Endothelial cell of umbilical vein (primary cell): ENCODE measurements at regions not wholly inside any gene's neighbourhood (a gene's known extent, or its start where the extent isn't known, plus 50 kb on each side); places are given as distances from the start of the nearest gene placed in this dataset.

Source experiments
- BruUV-seq: library from RNA; stranded (reverse); fragments of 400-500 nt; replicated peaks from 2 replicates; lab custom pipeline; 2021; lab: Mats Ljungman, UMichigan
- CTCF ChIA-PET: fragments of 300-600, 350-600 bp; sonication (Branson Sonifier 250); formaldehyde crosslinking; loops from one replicate; lab custom pipeline; 2021; ENCODE audit warnings: antibody characterized with exemption, inconsistent platforms; lab: Charles Lee
- POLR2A ChIA-PET: fragments of 300-600, 350-600 bp; sonication (Branson Sonifier 250); formaldehyde crosslinking; loops from one replicate; lab custom pipeline; 2021; ENCODE audit warnings: antibody characterized with exemption, inconsistent platforms; lab: Charles Lee
- DNase-seq: peaks from one replicate; pipeline ENCODE4 v3.0.0-alpha.2; 2011; ENCODE audit warnings: low read depth, low spot score
- FAIRE-seq: peaks from 2 replicates; lab custom pipeline; 2011; peaks lifted over from hg19 to GRCh38; lab: Jason Lieb, UNC
- H2AFZ ChIP-seq: 2 replicates; pipeline ENCODE4 v1.6.0; 2012; ENCODE audit warnings: low read depth, low read length, control low read depth, inconsistent platforms
- H3K27ac ChIP-seq: 2 replicates; pipeline ENCODE4 v1.5.1; 2011; ENCODE audit warnings: low read depth, mild to moderate bottlenecking, control low read depth, low read length, moderate library complexity; ENCODE audit not compliant: insufficient read depth
- H3K27me3 ChIP-seq, 2 experiments: 2 replicates each; pipeline versions ENCODE4 v1.6.0 to v1.6.1; 2011; ENCODE audit warnings: low read length in 2 of 2, mixed read lengths in 1 of 2; ENCODE audit not compliant: control insufficient read depth in 2 of 2, insufficient read depth in 2 of 2
- H3K36me3 ChIP-seq, 2 experiments: 2 replicates in 1 of 2; 3 replicates in 1 of 2; pipeline ENCODE4 v1.5.1; 2011; ENCODE audit warnings: low read length in 2 of 2, mild to moderate bottlenecking in 1 of 2, moderate library complexity in 1 of 2; ENCODE audit not compliant: control insufficient read depth in 2 of 2, insufficient read depth in 2 of 2; ENCODE audit errors: extremely low read depth in 1 of 2
- H3K4me1 ChIP-seq: 3 replicates; pipeline ENCODE4 v1.5.1; 2011; ENCODE audit warnings: mild to moderate bottlenecking, low read length; ENCODE audit not compliant: control insufficient read depth, insufficient read depth; ENCODE audit errors: extremely low read depth
- H3K4me2 ChIP-seq: 2 replicates; pipeline ENCODE4 v1.6.1; 2011; ENCODE audit warnings: low read length, control low read depth, mixed read lengths; ENCODE audit not compliant: insufficient read depth
- H3K4me3 ChIP-seq, 3 experiments: fragments of 200-600 bp in 1 of 3; sonication (generic), shearing (Covaris generic) in 1 of 3; replicated peaks in 1 of 3; 2 replicates each; pipeline ENCODE4 v1.5.1; 2011 to 2016; ENCODE audit warnings: control low read depth in 3 of 3, low read length in 3 of 3, mild to moderate bottlenecking in 2 of 3, inconsistent platforms in 1 of 3, low read depth in 1 of 3, moderate library complexity in 1 of 3; ENCODE audit not compliant: insufficient read depth in 1 of 3
- H3K79me2 ChIP-seq: 2 replicates; pipeline ENCODE4 v1.6.0; 2012; ENCODE audit warnings: low read length, inconsistent platforms; ENCODE audit not compliant: control insufficient read depth, insufficient read depth
- H3K9ac ChIP-seq: replicated peaks from 2 replicates; pipeline ENCODE3; 2011; ENCODE audit warnings: low read length, control low read depth; ENCODE audit not compliant: insufficient read depth; ENCODE audit errors: extremely low read depth
- H3K9me1 ChIP-seq: replicated peaks from 3 replicates; pipeline ENCODE4 v1.6.0; 2011; ENCODE audit warnings: mild to moderate bottlenecking, low read length; ENCODE audit not compliant: control insufficient read depth, insufficient read depth; ENCODE audit errors: extremely low read depth
- H3K9me3 ChIP-seq: replicated peaks from 2 replicates; pipeline ENCODE4 v1.5.1; 2012; ENCODE audit warnings: low read length, inconsistent platforms; ENCODE audit not compliant: control insufficient read depth, insufficient read depth
- H4K20me1 ChIP-seq: replicated peaks from 2 replicates; pipeline ENCODE3; 2011; ENCODE audit warnings: mild to moderate bottlenecking, low read length; ENCODE audit not compliant: control insufficient read depth, insufficient read depth; ENCODE audit errors: extremely low read depth
- CTCF ChIP-seq, 2 donors: IDR thresholded peaks; 1 replicate in 1 of 2; 2 replicates in 1 of 2; pipeline ENCODE4 v1.5.1; 2011; ENCODE audit warnings: low read length in 2 of 2, mild to moderate bottlenecking in 2 of 2, moderate library complexity in 2 of 2, control low read depth in 1 of 2, inconsistent platforms in 1 of 2, low read depth in 1 of 2; ENCODE audit not compliant: insufficient read depth in 1 of 2; ENCODE audit errors: extremely low read depth in 1 of 2
- EZH2 ChIP-seq: IDR thresholded peaks from 2 replicates; pipeline ENCODE4 v1.6.1; 2012; ENCODE audit warnings: borderline replicate concordance, low read depth, mild to moderate bottlenecking, moderate library complexity, low read length, inconsistent platforms; ENCODE audit not compliant: severe bottlenecking
- FOS ChIP-seq: IDR thresholded peaks from 2 replicates; pipeline ENCODE4 v1.6.1; 2011; ENCODE audit warnings: mild to moderate bottlenecking, low read length, moderate library complexity, borderline replicate concordance; ENCODE audit not compliant: insufficient read depth
- GATA2 ChIP-seq: IDR thresholded peaks from 2 replicates; pipeline ENCODE4 v1.7.0; 2011; ENCODE audit warnings: low read depth, mild to moderate bottlenecking, moderate library complexity, mixed read lengths, low read length; ENCODE audit not compliant: insufficient read length, insufficient read depth
- JUN ChIP-seq: IDR thresholded peaks from 2 replicates; pipeline ENCODE4 v1.6.1; 2011; ENCODE audit warnings: borderline replicate concordance, low read depth; ENCODE audit not compliant: insufficient read length, insufficient read depth
- MAX ChIP-seq: IDR thresholded peaks from 2 replicates; pipeline ENCODE4 v1.6.1; 2011; ENCODE audit not compliant: insufficient read depth, insufficient read length
- MYC ChIP-seq: IDR thresholded peaks from one replicate; pipeline ENCODE4 v1.6.1; 2011; ENCODE audit warnings: mild to moderate bottlenecking, low read depth, low read length
- POLR2A ChIP-seq: IDR thresholded peaks from 2 replicates; pipeline ENCODE4 v1.6.1; 2012; ENCODE audit warnings: low read depth, mild to moderate bottlenecking, control low read depth, low read length
- POLR2AphosphoS5 ChIP-seq: IDR thresholded peaks from 2 replicates; pipeline ENCODE4 v1.6.1; 2012; ENCODE audit warnings: low read depth, mild to moderate bottlenecking, control low read depth, low read length, moderate library complexity; ENCODE audit not compliant: insufficient read depth
- dilution Hi-C: fragments of 300-500 bp; cut with MboI; formaldehyde crosslinking; loops from one replicate; pipeline ENCODE4 v1.15.0; 2019; ENCODE audit warnings: low sequenced_read_pairs; ENCODE audit not compliant: extremely low pct_ligation_motif_present
- intact Hi-C: fragments of 100-400 bp; cut with micrococcal nuclease; formaldehyde crosslinking; loops from one replicate; pipeline ENCODE4 v1.10.0; 2022

GRCh38 chr4:116223040-116223732 is 862.2 kb downstream of the TRAM1L1 start:
- Histone ChIP-seq H3K9me1 (no peaks in the 10 kb centered on the region), H2AFZ (no peak overlapping the region), H3K9me3 (no peaks in the 10 kb centered on the region), H3K79me2 (no peaks in the 10 kb centered on the region), H3K9ac (no peak overlapping the region), H3K4me1 (peaks cover 3% of the 10 kb centered on the region), H3K36me3 (no peaks in the 10 kb centered on the region), H3K4me3 (no peak overlapping the region), H3K27ac (no peak overlapping the region), H4K20me1 (no peaks in the 10 kb centered on the region), H3K27me3 (no peaks in the 10 kb centered on the region), H3K4me2 (no peak overlapping the region)
- CTCF ChIA-PET, result no interaction called here
- intact Hi-C loops (no loop called here), dilution Hi-C loops (no loop called here)
- DNase-seq, result no peak
- POLR2A ChIA-PET, result no interaction called here
- no peak for TF ChIP-seq GATA2
- TF ChIP-seq MAX, result no peak
- no peak for TF ChIP-seq EZH2
- BruUV-seq, result no TSS peak
- FAIRE-seq, result no peak

- peaks cover 15% of the 10 kb centered on the region for H3K4me1 ChIP-seq
- ChIA-PET POLR2A (no interaction called here), CTCF (interaction anchor here (1.0 to 1.4 kb wide), 3 partner anchors 13 to 38 kb away, joined by 3 to 4 read pairs (median 3); no protein-coding TSS in a partner anchor)
- no peaks in the 10 kb centered on the region for H4K20me1 ChIP-seq
- no peaks in the 10 kb centered on the region for H3K36me3 ChIP-seq
- no peak overlapping the region for H3K4me3 ChIP-seq
- intact Hi-C loops (no loop called here), dilution Hi-C loops (no loop called here)
- no peaks in the 10 kb centered on the region for H3K9me3 ChIP-seq
- H3K27me3 ChIP-seq, result no peaks in the 10 kb centered on the region
- H3K4me2 ChIP-seq, result peak overlapping the region; percentile 82
- TF ChIP-seq MYC (no peak), EZH2 (no peak), JUN (peak; percentile 31), POLR2AphosphoS5 (no peak), MAX (no peak), POLR2A (no peak), CTCF (IDR thresholded peaks at IDR 0.05; ENCODE audit: extremely low read depth in 1 of 2, insufficient read depth in 1 of 2, low read depth in 1 of 2, low read length in 2 of 2) (no peak), GATA2 (peak; percentile 30), FOS (peak; percentile 52)
- H2AFZ ChIP-seq, result peak overlapping the region; percentile 43
- peak; percentile 86 for FAIRE-seq
- no peak overlapping the region for H3K9ac ChIP-seq
- no peaks in the 10 kb centered on the region for H3K9me1 ChIP-seq
- no peak overlapping the region for H3K27ac ChIP-seq
- peak; percentile 55 for DNase-seq
- H3K79me2 ChIP-seq, result no peaks in the 10 kb centered on the region
- BruUV-seq, result no TSS peak
These were observed 867.6 kb downstream of the TRAM1L1 start for GRCh38 chr4:116217781-116218180.
